HepG2 (cell line): ENCODE measurements at regions not wholly inside any gene's neighbourhood (a gene's known extent, or its start where the extent isn't known, plus 50 kb on each side); places are given as distances from the start of the nearest gene placed in this dataset.

Experiments
- ATAC-seq: fragments of 200-7000 bp; cut with Tn5 transposase; 3 replicates; pipeline ENCODE4 v1.9.1; 2020; ENCODE audit warnings: mild to moderate bottlenecking, moderate library complexity
- BruUV-seq: library from RNA; stranded (reverse); fragments of 400-500 nt; replicated peaks from 2 replicates; lab custom pipeline; 2021; lab: Mats Ljungman, UMichigan
- CTCF ChIA-PET: fragments of 300-600 bp; formaldehyde crosslinking; extraction: SDS; loops from one replicate; lab custom pipeline; 2021; ENCODE audit warnings: low total read pairs, inconsistent platforms, low intra/inter-chr PET ratio; lab: Yijun Ruan, JAX
- POLR2A ChIA-PET: fragments of 350-600 bp; sonication (Branson Sonifier 250); formaldehyde crosslinking; loops from one replicate; lab custom pipeline; 2020; ENCODE audit warnings: antibody characterized with exemption, inconsistent platforms; lab: Yijun Ruan, JAX
- DNase-seq: peaks from one replicate; pipeline ENCODE4 v3.0.0-alpha.2; 2015; ENCODE audit warnings: low spot score
- FAIRE-seq: peaks from 3 replicates; lab custom pipeline; 2011; peaks lifted over from hg19 to GRCh38; lab: Jason Lieb, UNC
- H2AFZ ChIP-seq: one replicate; pipeline ENCODE4 v1.6.1; 2011; ENCODE audit warnings: low read length, inconsistent platforms
- H3K27ac ChIP-seq: fragments of 300-600 bp; 3 replicates; pipeline ENCODE4 v1.8.0; 2011; ENCODE audit warnings: mixed run types, mild to moderate bottlenecking, mixed read lengths, low read length, inconsistent platforms; ENCODE audit not compliant: insufficient read depth; ENCODE audit errors: extremely low read length
- H3K27me3 ChIP-seq, 2 experiments: fragments of 200-600 bp in 1 of 2; 2 replicates in 1 of 2; 3 replicates in 1 of 2; pipeline versions ENCODE4 v1.6.0 to v1.8.0; 2011; ENCODE audit warnings: low read length in 2 of 2, mild to moderate bottlenecking in 2 of 2, moderate library complexity in 2 of 2, inconsistent platforms in 1 of 2; ENCODE audit not compliant: insufficient read depth in 2 of 2, control insufficient read depth in 1 of 2
- H3K36me3 ChIP-seq, 2 experiments: fragments of 200-600 bp in 1 of 2; replicated peaks in 1 of 2; 2 replicates in 1 of 2; 3 replicates in 1 of 2; pipeline versions ENCODE4 v1.5.1 to v1.8.0; 2011; ENCODE audit warnings: low read length in 2 of 2, inconsistent platforms in 1 of 2; ENCODE audit not compliant: insufficient read depth in 2 of 2, control insufficient read depth in 1 of 2
- H3K4me1 ChIP-seq: 2 replicates; pipeline ENCODE4 v1.5.1; 2012; ENCODE audit warnings: low read length, inconsistent platforms; ENCODE audit not compliant: insufficient read depth
- H3K4me2 ChIP-seq: 2 replicates; pipeline ENCODE4 v1.6.0; 2011; ENCODE audit warnings: low read depth, low read length, inconsistent platforms
- H3K4me3 ChIP-seq, 3 experiments: fragments of 200-600 bp in 1 of 3; sonication (generic), shearing (Covaris generic) in 1 of 3; replicated peaks in 1 of 3; 2 replicates each; pipeline ENCODE4 v1.5.1; 2011 to 2016; ENCODE audit warnings: low read length in 3 of 3, inconsistent platforms in 2 of 3, low read depth in 2 of 3, mild to moderate bottlenecking in 2 of 3, control low read depth in 1 of 3, mixed read lengths in 1 of 3; ENCODE audit not compliant: insufficient read depth in 1 of 3
- H3K79me2 ChIP-seq: one replicate; pipeline ENCODE4 v1.6.1; 2011; ENCODE audit warnings: low read length, inconsistent platforms; ENCODE audit not compliant: insufficient read depth
- H3K9ac ChIP-seq: 2 replicates; pipeline ENCODE4 v1.6.0; 2011; ENCODE audit warnings: mild to moderate bottlenecking, low read depth, low read length, inconsistent platforms; ENCODE audit not compliant: insufficient read depth
- H3K9me3 ChIP-seq: 2 replicates; pipeline ENCODE4 v1.5.1; 2012; ENCODE audit warnings: mild to moderate bottlenecking, low read length
- H4K20me1 ChIP-seq: 2 replicates; pipeline ENCODE4 v1.6.0; 2011; ENCODE audit warnings: inconsistent platforms, mild to moderate bottlenecking, low read length, moderate library complexity; ENCODE audit not compliant: insufficient read depth
- ASH2L ChIP-seq: fragments of 300-600, 200-600 bp; sonication (generic); IDR thresholded peaks from 2 replicates; pipeline ENCODE4 v1.7.0; 2017; ENCODE audit warnings: low read depth, mild to moderate bottlenecking, moderate library complexity, mixed read lengths, low read length; ENCODE audit not compliant: insufficient read length
- KLF11 ChIP-seq: IDR thresholded peaks from 2 replicates; pipeline ENCODE4 v1.6.1; 2016; ENCODE audit warnings: missing compliant biosample characterization
- NONO ChIP-seq, 2 experiments: fragments of 450-650 bp in 1 of 2; sonication (generic) in 1 of 2; formaldehyde crosslinking in 1 of 2; IDR thresholded peaks in 1 of 2; conservative IDR thresholded peaks in 1 of 2; 2 replicates each; pipeline versions ENCODE4 v1.6.1 to v1.8.0; 2017 to 2022; ENCODE audit warnings: mild to moderate bottlenecking in 1 of 2, missing genetic modification reagents in 1 of 2, moderate library complexity in 1 of 2
- RNF2 ChIP-seq: fragments of 450-650 bp; conservative IDR thresholded peaks from 2 replicates; pipeline ENCODE4 v1.6.1; 2016; ENCODE audit warnings: low read depth
- TP53 ChIP-seq: sonication (generic); formaldehyde crosslinking; conservative IDR thresholded peaks from 2 replicates; pipeline ENCODE4 v1.4.0; 2020; ENCODE audit warnings: missing genetic modification reagents
- ZNF282 ChIP-seq: fragments of 450-650 bp; IDR thresholded peaks from 2 replicates; pipeline ENCODE4 v1.6.1; 2018; ENCODE audit not compliant: partially characterized antibody
- ZNF780A ChIP-seq: sonication (generic); formaldehyde crosslinking; IDR thresholded peaks from 2 replicates; pipeline ENCODE4 v1.8.0; 2022; ENCODE audit warnings: mild to moderate bottlenecking, missing genetic modification reagents, moderate library complexity
- WGBS: methylation state at CpG from one replicate; pipeline ENCODE4 v1.1.6; 2017; ENCODE audit warnings: low lambda C conversion rate; 5-methylcytosine and 5-hydroxymethylcytosine counted together
- in situ Hi-C: cut with HindIII; loops from 2 replicates; pipeline ENCODE4 v1.10.0; 2017; ENCODE audit warnings: low pct_unique_long_range_greater_than_20kb; ENCODE audit not compliant: extremely low pct_ligation_motif_present
- intact Hi-C: fragments of 100-400 bp; cut with micrococcal nuclease; formaldehyde crosslinking; loops from one replicate; pipeline ENCODE4 v1.10.0; 2022; ENCODE audit not compliant: unreplicated experiment
- TF ChIP-seq, protein P1 (sequence below): sonication (generic); formaldehyde crosslinking; IDR thresholded peaks from 2 replicates; pipeline ENCODE4 v1.5.1; 2020; ENCODE audit warnings: mild to moderate bottlenecking, missing genetic modification reagents, borderline replicate concordance

GRCh38 chr4:164531336-164531735 is 222.6 kb upstream of the SMIM31 start (continued):
- TF ChIP-seq ASH2L (no peak), ZNF780A (CRISPR knock-in tag) (no peak), NONO (IDR thresholded peaks at IDR 0.05) (no peak), NONO (CRISPR knock-in tag; conservative IDR thresholded peaks at IDR 0.05) (no peak), TP53 (CRISPR knock-in tag) (no peak), ZNF282 (no peak), RNF2 (no peak)
- TF ChIP-seq, protein P1, sequence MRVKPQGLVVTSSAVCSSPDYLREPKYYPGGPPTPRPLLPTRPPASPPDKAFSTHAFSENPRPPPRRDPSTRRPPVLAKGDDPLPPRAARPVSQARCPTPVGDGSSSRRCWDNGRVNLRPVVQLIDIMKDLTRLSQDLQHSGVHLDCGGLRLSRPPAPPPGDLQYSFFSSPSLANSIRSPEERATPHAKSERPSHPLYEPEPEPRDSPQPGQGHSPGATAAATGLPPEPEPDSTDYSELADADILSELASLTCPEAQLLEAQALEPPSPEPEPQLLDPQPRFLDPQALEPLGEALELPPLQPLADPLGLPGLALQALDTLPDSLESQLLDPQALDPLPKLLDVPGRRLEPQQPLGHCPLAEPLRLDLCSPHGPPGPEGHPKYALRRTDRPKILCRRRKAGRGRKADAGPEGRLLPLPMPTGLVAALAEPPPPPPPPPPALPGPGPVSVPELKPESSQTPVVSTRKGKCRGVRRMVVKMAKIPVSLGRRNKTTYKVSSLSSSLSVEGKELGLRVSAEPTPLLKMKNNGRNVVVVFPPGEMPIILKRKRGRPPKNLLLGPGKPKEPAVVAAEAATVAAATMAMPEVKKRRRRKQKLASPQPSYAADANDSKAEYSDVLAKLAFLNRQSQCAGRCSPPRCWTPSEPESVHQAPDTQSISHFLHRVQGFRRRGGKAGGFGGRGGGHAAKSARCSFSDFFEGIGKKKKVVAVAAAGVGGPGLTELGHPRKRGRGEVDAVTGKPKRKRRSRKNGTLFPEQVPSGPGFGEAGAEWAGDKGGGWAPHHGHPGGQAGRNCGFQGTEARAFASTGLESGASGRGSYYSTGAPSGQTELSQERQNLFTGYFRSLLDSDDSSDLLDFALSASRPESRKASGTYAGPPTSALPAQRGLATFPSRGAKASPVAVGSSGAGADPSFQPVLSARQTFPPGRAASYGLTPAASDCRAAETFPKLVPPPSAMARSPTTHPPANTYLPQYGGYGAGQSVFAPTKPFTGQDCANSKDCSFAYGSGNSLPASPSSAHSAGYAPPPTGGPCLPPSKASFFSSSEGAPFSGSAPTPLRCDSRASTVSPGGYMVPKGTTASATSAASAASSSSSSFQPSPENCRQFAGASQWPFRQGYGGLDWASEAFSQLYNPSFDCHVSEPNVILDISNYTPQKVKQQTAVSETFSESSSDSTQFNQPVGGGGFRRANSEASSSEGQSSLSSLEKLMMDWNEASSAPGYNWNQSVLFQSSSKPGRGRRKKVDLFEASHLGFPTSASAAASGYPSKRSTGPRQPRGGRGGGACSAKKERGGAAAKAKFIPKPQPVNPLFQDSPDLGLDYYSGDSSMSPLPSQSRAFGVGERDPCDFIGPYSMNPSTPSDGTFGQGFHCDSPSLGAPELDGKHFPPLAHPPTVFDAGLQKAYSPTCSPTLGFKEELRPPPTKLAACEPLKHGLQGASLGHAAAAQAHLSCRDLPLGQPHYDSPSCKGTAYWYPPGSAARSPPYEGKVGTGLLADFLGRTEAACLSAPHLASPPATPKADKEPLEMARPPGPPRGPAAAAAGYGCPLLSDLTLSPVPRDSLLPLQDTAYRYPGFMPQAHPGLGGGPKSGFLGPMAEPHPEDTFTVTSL: no peak

GRCh38 chr4:164536814-164537213 is 217.1 kb upstream of the SMIM31 start:
- TF ChIP-seq KLF11 (CRISPR knock-in tag): no peak
- ChIA-PET POLR2A (no interaction called here), CTCF (no interaction called here)
- Histone ChIP-seq H3K27me3 (no peaks in the 10 kb centered on the region), H2AFZ (no peak overlapping the region), H3K79me2 (no peaks in the 10 kb centered on the region), H3K4me2 (no peak overlapping the region), H3K4me1 (no peaks in the 10 kb centered on the region), H3K4me3 (no peak overlapping the region), H3K9me3 (peaks cover 18% of the 10 kb centered on the region), H3K36me3 (no peaks in the 10 kb centered on the region), H4K20me1 (no peaks in the 10 kb centered on the region), H3K27ac (no peak overlapping the region), H3K9ac (no peak overlapping the region)
- 46% methylated on average over 2 of the region's 2 CpGs for WGBS
- DNase-seq (peak; percentile 2), FAIRE-seq (no peak), ATAC-seq (no peak; the same call in 2 of the 3 replicates)
- BruUV-seq: no TSS peak
- in situ Hi-C loops: no loop called here
- intact Hi-C loops: no loop called here
